HG03064 (cell line): ENCODE measurements at regions not wholly inside any gene's neighbourhood (a gene's known extent, or its start where the extent isn't known, plus 50 kb on each side); places are given as distances from the start of the nearest gene placed in this dataset.
"Not testable (repeated sequence)": the region's sequence is repeated elsewhere in the genome, so short reads cannot be mapped to it uniquely, and the experiment has no call there.

ENCODE experiments used
- ATAC-seq: cut with Tn5 transposase; IDR thresholded peaks from one replicate; pipeline ENCODE4 v1.9.1; 2021; ENCODE audit warnings: low read depth; ENCODE audit not compliant: unreplicated experiment

DNA sequence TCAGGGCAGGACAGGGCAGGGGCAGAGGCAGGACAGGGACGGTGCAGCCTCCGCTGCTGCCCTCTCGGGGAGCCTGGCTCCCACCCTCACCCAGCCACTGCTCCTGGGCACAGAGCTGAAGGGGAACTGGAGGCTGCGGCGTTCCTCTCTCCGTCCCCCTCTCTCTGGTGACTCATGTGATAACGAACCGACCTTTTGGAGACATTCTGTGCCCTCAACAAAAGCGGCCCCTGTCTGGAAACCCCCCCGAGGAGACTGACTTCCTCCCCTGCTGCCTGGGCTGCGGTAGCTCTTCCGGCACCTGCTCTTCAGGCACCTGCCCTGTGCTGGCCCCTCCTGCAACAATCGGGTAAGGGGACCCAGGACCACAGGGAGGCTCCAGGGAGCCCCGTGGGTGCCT, 5419.6 kb upstream of the TPTE start:
- ATAC-seq = not testable (repeated sequence)

DNA sequence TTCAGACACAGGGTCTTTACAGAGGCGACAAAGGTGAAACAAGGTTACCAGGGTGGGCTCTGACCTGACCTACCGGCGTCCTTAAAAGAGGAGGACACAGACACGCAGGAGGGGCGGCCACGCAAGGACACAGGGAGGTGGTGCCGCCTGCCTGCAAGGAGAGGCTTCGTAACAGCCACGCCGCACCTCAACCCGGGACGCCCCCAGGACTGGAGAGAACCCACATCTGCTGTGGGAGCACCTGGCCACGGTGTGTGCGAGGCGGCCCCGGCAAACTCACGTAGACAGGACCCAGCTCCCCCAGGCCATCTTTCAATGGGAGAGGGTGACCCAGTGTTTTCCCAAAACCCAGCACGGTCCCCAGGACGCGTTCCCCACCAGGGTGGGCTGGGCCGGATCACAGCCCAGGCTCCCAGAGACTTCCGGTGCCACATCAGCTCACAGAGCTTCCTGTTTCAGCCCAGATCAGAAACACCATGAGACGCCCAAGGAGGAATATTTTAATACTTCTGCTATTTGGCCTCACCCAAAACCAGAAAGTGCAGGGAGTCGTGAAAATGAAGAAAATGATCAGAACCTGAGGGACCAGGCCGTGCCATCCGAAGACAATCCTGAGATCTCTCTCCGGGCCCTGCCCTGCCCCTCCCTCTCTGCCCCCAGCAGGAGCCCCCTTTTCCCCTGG, 5417.4 kb upstream of the TPTE start:
- not testable (repeated sequence) for ATAC-seq

DNA sequence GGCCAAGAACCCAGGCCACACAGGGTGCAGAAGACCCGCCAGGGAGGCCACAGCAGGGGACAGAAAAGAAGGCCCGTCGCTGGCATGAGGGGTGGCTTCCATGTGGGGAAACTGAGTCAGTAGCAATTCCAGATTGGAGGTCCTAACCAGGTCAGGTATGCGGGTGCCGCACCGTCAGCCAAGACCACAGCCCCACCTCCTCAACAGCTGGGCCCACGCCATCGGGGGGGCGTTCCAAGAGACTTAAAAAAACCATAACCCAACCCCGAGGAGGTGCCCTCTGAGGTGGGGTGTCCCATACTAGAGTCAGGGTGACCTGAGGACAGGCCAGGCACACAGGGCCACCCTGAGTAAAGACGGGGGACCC, 5416.8 kb upstream of the TPTE start:
- ATAC-seq = not testable (repeated sequence)

DNA sequence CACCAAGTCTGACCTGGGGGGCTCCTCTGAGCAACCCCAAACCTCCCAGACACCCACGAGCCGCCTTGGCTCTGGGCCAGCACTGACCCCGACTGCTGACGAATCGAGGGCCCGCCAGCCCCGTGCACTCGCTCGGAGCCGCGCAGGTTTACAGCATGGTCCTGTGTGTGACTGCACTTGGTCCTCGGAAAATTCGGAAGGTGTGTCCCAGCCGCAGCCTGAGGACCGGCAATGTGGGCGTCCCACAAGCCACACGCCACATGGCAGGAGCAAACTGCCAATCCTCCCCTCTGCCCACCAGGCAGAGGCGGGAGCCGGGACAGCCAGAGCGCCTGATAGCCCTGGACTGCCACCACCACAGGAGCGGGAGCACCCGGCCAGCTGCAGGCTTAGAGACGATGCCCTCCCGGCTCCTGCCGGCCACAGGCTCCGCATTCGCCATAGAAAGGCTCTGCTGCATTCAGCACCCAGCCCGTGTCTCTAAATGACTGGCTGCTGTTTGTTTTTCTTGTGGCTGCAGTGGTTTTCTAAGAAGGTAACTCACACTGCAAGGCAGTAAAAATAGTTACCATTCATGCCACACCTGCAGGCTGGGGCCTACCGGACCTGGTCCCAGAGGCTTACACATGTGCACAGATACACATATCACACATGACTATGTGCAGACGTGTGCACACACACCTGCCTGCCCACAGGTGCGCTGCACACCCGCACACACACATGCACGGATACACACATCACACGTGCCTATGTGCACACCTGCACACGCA, 5415.3 kb upstream of the TPTE start:
- ATAC-seq = not testable (repeated sequence)

DNA sequence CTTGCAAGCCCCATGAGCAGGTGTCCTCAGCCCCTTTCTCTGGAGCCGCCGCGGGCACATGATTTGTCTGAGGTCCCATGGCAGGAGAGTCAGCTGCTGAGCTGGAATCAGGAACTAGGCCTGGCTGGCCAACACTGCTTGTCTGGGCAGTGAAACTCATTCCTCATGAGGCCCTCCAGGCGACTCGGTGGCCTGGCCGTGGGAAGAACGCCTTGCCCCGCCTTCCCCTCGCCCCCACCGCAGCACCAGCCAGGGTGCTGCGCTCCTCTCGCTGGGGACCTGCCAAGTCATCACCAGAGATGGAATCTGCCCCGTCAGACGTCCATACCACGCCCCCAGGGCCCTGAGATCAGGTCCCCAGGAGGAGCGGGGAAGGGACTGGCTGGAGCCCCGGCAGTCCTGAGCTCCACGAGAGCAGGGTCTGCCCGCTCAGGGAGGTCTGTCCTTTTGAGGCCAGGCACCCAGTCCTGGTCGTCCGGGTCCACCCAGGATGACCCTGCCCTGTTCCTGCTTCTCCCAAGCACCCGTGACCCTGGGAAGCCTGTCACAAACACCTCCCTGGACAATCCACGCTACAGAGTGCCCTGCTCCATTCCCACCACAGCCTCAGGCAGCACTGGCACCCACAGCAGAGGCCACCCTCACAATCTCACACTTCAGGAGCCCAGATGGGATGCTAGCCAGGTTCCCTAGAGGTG, 5414.5 kb upstream of the TPTE start:
- ATAC-seq = not testable (repeated sequence)

DNA sequence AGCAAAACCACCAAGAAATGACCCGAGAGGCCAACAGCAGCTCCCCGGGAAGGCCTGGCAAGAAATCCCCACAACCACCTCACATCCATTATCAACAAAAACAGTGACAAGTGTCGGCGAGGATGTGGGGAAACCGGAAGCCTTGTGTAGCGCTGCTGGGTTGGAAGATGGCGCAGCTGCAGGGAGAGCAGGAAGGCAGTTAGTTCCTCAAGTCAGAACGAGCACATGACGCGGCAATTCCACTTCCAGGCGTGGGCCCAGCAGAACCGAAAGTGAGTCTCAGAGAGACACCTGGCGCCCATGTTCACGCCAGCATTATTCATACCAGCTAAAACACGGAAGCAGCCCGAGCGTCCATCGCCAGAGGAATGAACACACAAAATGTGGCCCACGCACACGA, 5413.7 kb upstream of the TPTE start:
- ATAC-seq = not testable (repeated sequence)

DNA sequence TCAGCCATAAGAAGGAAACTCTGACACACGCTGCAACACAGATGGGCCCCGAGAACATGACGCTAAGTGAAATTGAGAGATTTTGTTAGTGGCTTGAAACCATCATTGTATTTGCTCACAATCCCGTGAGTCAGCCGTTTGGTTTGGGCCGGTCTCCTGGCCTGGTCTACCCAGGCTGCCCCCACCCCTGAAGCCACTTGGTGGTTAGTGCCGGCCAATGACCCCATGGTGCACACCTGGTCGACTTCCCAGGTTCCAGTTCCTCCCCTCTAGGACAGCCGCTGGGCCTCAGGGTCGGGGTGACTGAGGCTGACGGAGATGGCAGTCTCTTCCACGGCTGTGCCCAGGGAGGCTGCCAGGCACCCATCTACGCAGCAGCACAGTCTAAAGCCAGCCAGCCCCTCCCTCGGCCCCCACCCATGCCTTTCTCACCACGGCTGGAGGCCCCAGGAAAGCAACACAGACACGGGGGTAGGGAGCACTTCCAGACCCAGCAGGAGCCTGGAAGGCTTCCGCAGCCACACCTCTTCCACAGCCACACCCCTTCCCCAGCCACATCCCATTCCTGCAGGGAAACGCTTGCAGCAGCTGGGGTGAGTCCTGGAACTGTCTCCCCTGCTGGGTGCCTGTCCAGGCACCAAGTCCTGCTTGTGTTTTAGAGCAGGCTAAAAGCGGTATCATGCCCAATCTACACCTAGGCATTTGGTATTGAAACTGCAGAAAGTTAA, 5413.2 kb upstream of the TPTE start:
- ATAC-seq = not testable (repeated sequence)

DNA sequence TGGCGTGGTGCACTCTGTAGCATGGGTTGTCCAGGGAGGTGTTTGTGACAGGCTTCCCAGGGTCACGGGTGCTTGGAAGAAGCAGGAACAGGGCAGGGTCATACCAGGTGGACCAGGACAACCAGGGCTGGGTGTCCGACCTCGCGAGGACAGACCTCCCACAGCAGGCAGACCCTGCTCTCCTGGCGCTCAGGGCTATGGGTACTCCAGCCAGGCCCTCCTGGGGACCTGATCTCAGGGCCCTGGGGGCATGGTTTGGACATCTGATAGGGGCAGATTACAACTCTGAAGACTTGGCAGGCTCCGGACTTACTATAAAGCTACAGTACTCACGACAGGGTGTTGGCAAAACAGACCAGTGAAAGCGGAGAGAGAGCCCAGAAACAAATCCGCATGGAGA, 5410.2 kb upstream of the TPTE start:
- not testable (repeated sequence) for ATAC-seq

DNA sequence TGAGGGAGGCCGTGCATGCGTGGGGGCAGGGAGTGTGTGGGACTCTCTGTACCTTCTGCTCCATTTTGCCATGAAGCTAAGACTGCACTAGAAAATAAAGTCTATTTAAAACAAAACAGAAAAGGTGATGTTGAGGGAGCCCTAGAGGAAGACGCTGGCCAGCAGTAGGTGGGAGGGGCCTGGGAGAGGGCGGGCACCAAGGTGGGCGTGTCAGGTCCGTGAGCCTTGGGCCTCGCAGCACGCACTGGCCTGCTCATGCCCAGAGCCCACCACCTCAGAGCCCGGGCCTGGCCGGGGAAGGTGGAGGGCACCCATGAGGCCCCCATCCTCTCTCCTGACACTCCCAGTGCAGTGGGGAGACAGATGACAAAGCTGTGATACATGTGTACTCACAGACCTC, 5408.3 kb upstream of the TPTE start:
- ATAC-seq = not testable (repeated sequence)

DNA sequence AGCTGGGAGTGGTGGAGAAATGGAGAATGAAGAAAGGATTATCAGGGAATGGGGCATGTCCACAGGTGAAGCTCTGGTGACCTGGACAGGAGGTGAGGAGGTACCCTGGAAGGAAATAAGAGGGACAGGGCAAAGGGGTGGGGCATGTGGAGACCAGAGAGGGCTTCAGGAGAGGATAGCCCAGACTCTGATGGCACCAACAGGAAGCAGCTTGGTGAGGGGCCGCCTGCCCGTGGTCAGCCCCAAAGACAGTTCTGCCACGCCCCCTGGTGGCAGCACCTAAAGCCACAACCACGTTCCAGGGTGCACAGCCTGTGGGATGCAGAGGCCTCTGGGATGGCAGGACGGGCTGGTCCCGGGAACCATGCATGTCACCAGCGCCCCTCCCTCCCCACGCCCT, 5406.9 kb upstream of the TPTE start:
- not testable (repeated sequence) for ATAC-seq

DNA sequence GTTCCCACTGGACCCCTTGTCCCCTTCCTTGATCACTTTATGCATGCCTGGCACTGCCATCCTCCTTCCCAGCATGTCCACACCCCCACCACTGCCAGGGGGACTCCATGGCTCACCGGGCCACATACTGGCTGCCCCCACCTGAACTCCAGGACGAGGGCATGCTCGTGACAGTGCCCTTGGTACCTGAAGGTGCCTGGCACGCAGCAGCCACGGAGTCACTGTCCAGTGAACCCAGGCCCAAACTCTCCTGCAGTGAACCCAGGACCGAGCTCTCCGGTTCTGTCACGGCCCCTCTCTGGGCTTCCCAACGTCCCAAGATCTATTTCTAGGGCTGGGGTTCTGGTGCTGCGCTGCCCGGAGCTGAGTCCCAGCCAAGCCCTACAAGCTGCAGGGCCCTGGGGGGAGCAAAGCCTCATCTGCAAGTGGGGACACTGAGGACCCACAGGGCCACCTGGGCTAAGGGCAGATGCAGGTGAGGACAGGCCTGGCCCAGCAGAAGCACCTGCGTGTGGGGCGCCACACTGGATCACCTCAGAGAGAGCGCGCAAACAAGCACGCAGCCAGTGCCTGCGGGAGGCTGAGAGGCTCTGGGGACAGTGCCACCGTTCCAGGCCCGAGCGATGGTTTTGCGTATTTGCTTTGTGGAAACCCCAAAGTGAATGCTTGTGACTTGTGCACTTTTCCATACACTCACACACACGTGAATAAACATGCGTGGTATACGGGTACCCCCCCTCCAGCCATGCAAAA, 5406.3 kb upstream of the TPTE start:
- ATAC-seq = not testable (repeated sequence)

DNA sequence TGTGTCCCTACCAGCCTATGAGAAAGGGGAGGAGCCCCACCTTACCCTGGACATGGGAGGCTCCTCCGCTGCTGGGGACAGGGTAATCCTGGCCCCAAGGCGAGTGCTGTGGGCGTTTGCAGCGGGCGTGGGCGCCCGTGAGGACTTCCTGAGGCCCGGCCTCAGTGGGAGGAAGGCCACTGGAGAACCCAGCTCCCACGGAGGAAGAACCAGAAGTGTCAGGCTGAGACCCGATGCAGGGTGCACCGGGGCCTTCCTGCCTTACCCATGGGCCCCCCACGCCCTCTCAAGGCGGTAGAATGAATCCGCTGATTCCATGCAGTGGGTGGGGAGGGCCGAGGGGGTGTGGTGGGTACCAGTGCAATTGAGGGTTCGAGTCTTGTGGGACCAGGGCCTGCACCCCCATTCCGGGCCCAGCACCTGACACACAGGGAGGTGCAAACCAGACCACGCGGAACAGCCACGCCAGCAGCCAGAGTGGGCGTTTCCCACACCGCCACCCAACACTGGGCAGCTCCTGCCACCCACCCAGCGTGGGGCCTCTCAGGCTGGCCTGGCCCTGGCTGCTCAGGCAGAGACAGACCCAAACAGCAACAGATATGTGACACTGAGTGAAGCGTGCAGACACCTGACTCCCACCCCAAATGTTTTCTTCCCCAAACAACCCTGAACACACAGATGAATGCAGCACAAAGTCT, 5405.6 kb upstream of the TPTE start:
- ATAC-seq = not testable (repeated sequence)

DNA sequence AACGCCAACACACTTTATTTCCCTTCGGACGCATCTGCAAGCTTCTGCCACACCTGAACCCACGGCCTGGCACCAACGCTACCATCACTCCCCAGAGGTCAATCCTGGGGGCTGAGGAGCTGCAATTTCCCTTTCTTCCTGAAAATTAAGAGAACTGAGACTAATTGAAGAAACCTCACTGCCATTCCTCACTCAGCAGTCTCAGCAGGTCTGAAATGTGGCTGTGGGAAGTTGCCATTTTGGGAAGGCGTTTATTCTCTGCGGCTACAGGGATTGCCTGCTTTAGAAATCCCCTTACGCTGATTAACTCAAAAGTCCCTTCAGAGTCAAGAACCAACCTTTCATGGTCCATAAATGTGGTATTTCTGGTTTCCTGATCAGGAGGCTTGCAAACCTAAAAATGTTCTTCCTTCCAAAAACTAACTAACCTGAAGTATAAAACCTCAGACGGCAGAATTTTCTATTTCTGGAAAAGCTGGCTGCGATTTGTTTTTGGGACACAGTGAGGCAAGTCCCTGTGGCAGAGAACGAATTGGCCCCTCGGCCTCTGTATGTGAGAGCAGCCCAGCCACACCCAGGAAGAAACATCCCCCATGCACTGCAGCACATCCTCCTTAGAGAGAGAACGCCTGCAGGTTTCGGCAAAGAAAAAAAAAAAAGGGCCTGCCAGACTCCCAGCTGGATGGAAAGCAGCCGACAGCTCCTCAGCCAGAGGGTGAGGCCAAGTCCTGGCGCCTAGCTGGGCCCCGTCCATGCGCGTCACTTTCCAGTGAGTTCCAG, 5404.8 kb upstream of the TPTE start:
- ATAC-seq = not testable (repeated sequence)

DNA sequence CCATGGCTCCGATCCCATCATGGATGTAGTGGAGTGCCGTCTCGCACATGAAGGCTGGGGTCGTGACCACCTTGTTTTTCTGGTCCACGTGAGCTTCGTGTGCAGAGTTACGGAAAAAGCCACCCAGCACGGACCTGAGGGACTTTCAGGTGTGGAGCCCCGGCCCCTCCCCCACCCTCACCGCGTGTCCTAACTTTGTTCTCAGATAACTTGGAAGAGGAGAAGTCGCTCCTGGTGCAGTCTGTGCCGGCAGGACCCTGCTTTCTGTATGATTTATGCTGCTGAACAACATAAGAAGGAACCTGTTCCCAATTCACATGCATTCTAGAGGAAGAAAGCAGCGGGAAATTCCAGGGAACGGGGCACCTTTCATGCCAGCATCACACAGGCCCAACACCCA, 5404.2 kb upstream of the TPTE start:
- ATAC-seq = not testable (repeated sequence)

DNA sequence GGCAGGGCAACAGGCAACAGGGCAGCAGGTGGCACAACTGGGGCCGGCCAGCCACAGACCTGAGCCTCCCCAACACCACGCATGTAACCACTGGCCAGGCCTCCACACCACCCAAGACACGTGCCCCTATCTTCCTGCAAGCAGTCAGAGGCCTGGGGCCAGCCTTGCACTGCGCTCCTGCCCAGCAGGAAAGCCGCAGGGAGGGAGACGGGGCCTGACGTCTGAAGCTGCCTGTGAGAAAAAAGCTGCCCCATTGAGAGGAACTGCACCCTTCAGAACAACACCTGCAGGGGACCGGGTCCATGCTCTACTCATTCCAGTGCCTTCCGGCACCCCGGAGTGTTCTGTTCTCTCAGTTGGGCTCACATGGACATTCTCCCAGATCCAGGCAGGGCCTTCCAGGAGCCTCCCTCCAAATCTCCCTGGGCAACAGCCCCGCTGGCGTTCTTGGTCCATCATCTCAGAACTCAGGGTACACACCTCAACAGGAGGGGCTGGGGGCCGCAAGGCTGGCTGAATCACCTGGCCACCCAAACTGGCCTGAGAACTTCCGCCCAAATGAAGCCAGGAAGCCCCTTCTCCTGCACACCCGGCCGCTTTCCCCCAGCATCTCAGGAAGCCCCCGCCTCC, 5403.6 kb upstream of the TPTE start:
- ATAC-seq = not testable (repeated sequence)

DNA sequence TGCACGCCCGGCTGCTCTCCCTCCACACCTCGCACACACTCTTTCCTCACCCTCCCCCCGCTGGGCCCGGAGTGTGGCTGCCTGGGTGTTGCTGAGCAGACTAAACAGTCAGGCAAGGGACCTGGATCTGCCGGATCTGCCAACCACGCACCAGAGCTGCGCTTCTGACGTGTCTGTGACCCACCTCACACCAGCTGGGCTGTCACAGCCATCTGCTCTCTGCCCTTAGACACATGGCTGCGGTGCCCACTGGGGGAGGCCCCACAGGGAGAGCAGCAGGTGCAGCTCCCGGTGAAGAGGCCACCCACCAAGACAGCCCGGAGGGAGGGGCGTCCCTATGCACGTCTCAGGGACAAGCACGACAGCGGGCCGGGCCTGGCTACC, 5403.1 kb upstream of the TPTE start:
- not testable (repeated sequence) for ATAC-seq

DNA sequence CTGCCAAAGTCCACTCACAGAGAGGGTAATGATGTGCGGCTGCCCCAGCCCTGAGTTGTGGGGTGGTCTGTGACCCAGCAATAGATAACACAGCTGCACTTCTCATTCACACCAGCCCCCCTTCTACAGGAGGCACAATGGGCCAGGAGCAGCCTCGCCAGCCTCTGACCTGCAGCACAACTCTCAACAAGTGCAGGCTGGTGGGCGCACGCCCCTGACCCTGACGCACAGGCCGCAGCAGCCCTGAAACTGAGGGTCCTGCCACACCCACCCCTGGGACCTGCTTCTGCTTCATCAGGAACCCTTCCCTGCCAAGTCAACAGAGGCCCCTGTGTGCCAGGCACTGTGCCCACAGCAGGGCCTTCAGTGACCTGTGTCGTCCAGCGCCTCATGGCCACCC, 5402.2 kb upstream of the TPTE start:
- ATAC-seq = not testable (repeated sequence)

DNA sequence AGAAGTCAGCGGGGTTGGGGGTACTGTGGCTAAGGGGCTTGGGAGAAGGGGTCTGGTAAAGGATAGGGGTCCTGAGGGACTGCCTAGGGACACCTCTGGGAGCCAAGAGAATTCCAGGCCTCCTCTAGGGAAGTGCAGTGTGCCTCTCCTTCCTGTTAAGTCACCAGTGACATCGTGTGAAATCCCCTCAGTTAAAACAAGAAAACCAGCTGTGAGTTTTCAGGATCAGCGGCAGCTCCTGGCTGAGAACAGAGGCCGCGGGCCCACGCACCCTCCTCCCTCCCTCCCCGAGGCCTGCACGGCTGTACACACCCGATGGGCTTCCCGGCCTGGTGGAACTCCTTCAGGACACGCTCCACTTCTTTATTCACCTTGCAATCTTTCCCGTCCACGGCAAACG, 5400.0 kb upstream of the TPTE start:
- not testable (repeated sequence) for ATAC-seq
